ENCODE measurements at regions not wholly inside any gene's neighbourhood (a gene's known extent, or its start where the extent isn't known, plus 50 kb on each side); places are given as distances from the start of the nearest gene placed in this dataset.

DNA sequence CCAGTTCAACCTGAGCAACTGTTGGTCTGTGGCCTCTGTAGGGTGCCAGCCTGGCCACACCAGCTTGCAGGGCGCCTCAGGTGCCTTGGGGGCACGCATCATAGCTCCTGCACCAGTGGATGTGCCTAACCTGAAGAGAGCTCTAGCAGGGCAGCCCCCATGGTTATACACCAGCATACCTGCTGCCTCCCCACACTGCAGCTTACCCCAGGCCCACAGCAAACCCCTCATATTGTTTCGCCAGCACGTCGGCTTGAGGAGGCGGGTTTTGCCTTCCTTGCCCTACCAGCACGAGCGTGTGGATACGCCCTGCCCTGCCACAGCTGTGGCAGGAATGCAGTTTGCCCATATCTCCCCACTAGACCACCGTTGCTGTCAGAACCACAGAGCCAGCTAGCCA lies 435.9 kb downstream of the SLCO4C1 start:
- ATAC-seq (ENCODE audit: low FRiP score) (no peak), DNase-seq (ENCODE audit: low spot score) (no peak)
- TF ChIP-seq, protein P1, sequence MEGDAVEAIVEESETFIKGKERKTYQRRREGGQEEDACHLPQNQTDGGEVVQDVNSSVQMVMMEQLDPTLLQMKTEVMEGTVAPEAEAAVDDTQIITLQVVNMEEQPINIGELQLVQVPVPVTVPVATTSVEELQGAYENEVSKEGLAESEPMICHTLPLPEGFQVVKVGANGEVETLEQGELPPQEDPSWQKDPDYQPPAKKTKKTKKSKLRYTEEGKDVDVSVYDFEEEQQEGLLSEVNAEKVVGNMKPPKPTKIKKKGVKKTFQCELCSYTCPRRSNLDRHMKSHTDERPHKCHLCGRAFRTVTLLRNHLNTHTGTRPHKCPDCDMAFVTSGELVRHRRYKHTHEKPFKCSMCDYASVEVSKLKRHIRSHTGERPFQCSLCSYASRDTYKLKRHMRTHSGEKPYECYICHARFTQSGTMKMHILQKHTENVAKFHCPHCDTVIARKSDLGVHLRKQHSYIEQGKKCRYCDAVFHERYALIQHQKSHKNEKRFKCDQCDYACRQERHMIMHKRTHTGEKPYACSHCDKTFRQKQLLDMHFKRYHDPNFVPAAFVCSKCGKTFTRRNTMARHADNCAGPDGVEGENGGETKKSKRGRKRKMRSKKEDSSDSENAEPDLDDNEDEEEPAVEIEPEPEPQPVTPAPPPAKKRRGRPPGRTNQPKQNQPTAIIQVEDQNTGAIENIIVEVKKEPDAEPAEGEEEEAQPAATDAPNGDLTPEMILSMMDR (IDR thresholded peaks at IDR 0.05): no peak

DNA sequence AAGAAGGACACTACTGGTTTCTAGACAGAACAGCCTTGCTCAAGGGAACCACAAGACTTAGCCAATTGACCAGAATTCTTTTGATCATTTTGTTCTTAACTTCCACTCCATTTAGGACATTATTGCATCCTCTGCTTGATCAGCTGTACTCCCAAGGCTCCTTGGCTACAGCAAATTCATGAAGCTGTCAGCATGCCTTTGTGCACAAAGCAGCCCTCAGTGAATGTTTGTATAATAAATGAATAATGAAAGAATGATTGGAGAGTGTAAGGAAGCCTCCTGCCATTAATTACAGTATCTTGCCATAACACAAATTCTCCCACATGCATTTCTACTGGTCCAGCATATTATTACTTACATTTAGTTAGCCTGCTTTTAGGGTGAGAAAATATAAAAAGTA lies 449.6 kb downstream of the SLCO4C1 start:
- ATAC-seq (ENCODE audit: low FRiP score) (no peak), DNase-seq (ENCODE audit: low spot score) (no peak)
- TF ChIP-seq, protein P1 (IDR thresholded peaks at IDR 0.05): no peak

DNA sequence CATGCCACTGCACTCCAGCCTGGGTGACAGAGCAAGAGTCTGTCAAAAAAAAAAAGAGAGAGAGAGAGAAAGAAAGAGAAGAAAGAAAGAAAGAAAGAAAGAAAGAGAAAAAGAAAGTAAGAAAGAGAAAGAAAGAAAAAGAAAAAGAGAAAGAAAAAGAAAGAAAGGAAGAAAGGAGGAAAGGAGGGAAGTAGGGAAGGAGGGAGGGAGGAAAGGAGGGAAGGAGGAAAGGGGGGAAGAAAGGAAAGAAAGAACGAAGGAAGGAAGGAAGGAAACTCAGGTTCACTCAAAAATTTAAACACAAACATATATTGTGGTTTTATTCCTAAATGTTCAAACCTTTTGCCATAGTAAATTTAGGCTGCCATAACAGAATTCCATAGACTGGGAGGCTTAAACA lies 453.0 kb downstream of the SLCO4C1 start:
- TF ChIP-seq, protein P1 (IDR thresholded peaks at IDR 0.05): no peak
- DNase-seq (ENCODE audit: low spot score) (no peak), ATAC-seq (ENCODE audit: low FRiP score) (no peak)

DNA sequence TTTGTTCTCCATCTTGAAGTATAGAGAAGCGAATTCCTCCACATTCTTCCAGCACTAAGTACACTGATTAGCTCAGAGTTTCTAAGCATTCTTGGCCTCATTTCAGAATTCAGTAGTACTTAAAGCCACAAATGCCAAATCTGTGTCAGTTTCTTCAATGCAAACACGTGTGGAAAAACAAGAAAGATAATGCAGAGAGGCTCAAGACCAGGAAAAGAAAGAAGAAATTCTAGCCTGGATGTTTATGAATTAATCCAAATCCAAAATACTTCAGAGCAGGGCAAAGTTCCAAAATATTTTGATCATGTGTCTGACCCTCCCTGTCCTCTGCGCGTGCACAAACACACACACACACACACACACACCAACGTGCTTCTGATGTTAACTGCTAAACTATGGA lies 457.6 kb downstream of the SLCO4C1 start:
- ATAC-seq (ENCODE audit: low FRiP score): no peak
- DNase-seq (ENCODE audit: low spot score): no peak
- TF ChIP-seq, protein P1 (IDR thresholded peaks at IDR 0.05): no peak

DNA sequence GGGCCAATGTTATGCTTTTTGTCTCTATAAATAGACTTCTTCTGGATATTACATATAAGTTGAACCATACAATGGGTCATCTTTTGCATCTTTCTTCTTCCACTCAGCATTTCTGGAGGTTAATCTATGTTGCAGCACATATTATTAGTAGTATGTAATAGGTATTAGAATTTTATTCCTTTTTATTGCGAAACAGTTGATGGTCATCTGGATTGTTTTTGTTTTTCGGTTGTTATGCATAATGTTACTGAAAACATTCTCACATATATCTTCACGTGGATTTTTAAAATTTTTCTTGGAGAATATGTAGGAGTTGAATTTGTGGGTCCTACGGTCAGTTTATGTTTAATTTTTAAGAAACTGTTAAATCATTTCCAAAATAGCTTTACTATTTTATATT lies 466.8 kb downstream of the SLCO4C1 start:
- DNase-seq (ENCODE audit: low spot score): no peak
- ATAC-seq (ENCODE audit: low FRiP score): no peak
- TF ChIP-seq, protein P1 (IDR thresholded peaks at IDR 0.05): no peak

DNA sequence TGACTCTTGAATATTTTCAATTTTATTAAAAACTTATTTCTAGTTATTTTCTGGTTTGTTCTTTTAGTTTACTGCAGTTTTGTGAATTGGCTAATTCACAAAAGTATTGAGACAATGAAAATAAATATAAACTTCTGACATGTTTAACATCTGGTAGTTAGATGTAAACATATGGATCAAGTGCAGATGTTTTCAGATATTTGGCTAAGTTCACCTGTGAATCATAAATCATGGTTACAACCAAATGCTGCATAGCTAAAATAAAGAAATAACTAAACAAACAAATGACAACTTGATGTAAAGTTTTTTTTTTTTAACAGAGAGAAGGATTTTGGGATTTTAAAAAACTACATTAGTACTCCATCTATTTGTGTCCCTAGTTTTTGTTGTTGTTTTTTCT lies 484.6 kb downstream of the SLCO4C1 start:
- ATAC-seq (ENCODE audit: low FRiP score): no peak
- TF ChIP-seq, protein P1 (IDR thresholded peaks at IDR 0.05): no peak
- no peak for DNase-seq (ENCODE audit: low spot score)

DNA sequence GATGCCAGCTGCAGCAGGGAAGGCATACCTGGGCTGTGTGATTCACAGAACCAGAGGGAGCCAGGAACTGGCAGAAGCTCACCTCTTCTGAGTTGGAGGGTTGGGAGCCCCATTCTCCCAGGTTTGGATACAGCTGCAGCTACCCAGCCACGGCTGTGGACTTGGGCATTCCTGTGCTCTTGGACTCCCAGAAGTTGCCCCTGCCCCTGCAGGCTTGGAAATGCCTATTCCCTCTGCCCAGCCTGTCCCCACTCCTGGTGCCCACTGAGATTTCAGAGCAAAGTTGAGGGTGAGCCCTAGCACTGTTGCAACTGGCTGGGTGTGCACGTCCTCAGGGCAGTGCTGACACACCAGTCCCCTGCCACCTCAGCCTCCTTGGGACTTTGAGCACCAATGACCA lies 489.7 kb downstream of the SLCO4C1 start:
- no peak for ATAC-seq (ENCODE audit: low FRiP score)
- DNase-seq (ENCODE audit: low spot score): no peak
- TF ChIP-seq, protein P1 (IDR thresholded peaks at IDR 0.05): no peak
